Mesendoderm (in vitro differentiated cells): ENCODE measurements at regions not wholly inside any gene's neighbourhood (a gene's known extent, or its start where the extent isn't known, plus 50 kb on each side); places are given as distances from the start of the nearest gene placed in this dataset.

Experiments
- DNase-seq: peaks from one replicate; pipeline ENCODE4 v3.0.0; 2013
- H2AK5ac ChIP-seq: 2 replicates; pipeline ENCODE4 v1.6.1; 2013; ENCODE audit warnings: low read length, inconsistent platforms
- H2BK120ac ChIP-seq: 2 replicates; pipeline ENCODE4 v1.6.1; 2013; ENCODE audit warnings: low read depth, mild to moderate bottlenecking, low read length, moderate library complexity, mixed read lengths
- H2BK15ac ChIP-seq: replicated peaks from 2 replicates; pipeline ENCODE4 v1.6.1; 2013; ENCODE audit warnings: low read depth, mild to moderate bottlenecking, moderate library complexity
- H2BK5ac ChIP-seq: 2 replicates; pipeline ENCODE4 v1.6.1; 2013; ENCODE audit warnings: low read length, inconsistent platforms
- H3K18ac ChIP-seq: 2 replicates; pipeline ENCODE4 v1.6.1; 2013; ENCODE audit warnings: mild to moderate bottlenecking, low read length, mixed read lengths
- H3K23ac ChIP-seq: one replicate; pipeline ENCODE4 v1.6.1; 2013; ENCODE audit warnings: low read length
- H3K27ac ChIP-seq: 2 replicates; pipeline ENCODE4 v1.5.1; 2013; ENCODE audit warnings: low read depth, mild to moderate bottlenecking, inconsistent platforms, low read length, moderate library complexity
- H3K27me3 ChIP-seq: 2 replicates; pipeline ENCODE4 v1.6.1; 2013; ENCODE audit warnings: low read length, control low read depth, mild to moderate bottlenecking, inconsistent platforms; ENCODE audit not compliant: insufficient read depth, poor library complexity
- H3K36me3 ChIP-seq: 2 replicates; pipeline ENCODE4 v1.6.1; 2013; ENCODE audit warnings: low read length, inconsistent platforms; ENCODE audit not compliant: control insufficient read depth, insufficient read depth
- H3K4ac ChIP-seq: one replicate; pipeline ENCODE4 v1.6.1; 2013; ENCODE audit warnings: low read depth, mild to moderate bottlenecking, low read length, moderate library complexity
- H3K4me1 ChIP-seq: 2 replicates; pipeline ENCODE4 v1.6.1; 2013; ENCODE audit warnings: low read depth, low read length, inconsistent platforms; ENCODE audit not compliant: control insufficient read depth
- H3K4me2 ChIP-seq: 2 replicates; pipeline ENCODE4 v1.6.1; 2013; ENCODE audit warnings: low read length
- H3K4me3 ChIP-seq: 2 replicates; pipeline ENCODE4 v1.5.1; 2013; ENCODE audit warnings: mild to moderate bottlenecking, low read length
- H3K56ac ChIP-seq: one replicate; pipeline ENCODE4 v1.6.1; 2013; ENCODE audit warnings: low read length
- H3K79me1 ChIP-seq: 2 replicates; pipeline ENCODE4 v1.6.1; 2013; ENCODE audit warnings: low read length, inconsistent platforms
- H3K79me2 ChIP-seq: 2 replicates; pipeline ENCODE4 v1.6.1; 2013; ENCODE audit warnings: mild to moderate bottlenecking, low read length; ENCODE audit not compliant: control insufficient read depth, insufficient read depth
- H3K9ac ChIP-seq: 2 replicates; pipeline ENCODE4 v1.6.1; 2013; ENCODE audit warnings: low read length, inconsistent platforms
- H4K5ac ChIP-seq: one replicate; pipeline ENCODE4 v1.6.1; 2013; ENCODE audit warnings: low read length
- H4K8ac ChIP-seq: one replicate; pipeline ENCODE4 v1.6.1; 2013; ENCODE audit warnings: low read depth, mild to moderate bottlenecking, control low read depth, low read length, moderate library complexity
- WGBS: extraction: QIAGEN DNeasy Blood & Tissue Kit; methylation state at CpG from one replicate; pipeline ENCODE4 v1.1.7; 2013; ENCODE audit warnings: low lambda C conversion rate, missing lambda C conversion rate; ENCODE audit not compliant: insufficient coverage; ENCODE audit errors: extremely low coverage; 5-methylcytosine and 5-hydroxymethylcytosine counted together

- no peak overlapping the region for H3K18ac ChIP-seq
- H3K4me3 ChIP-seq: no peak overlapping the region
- H3K4me2 ChIP-seq: peak overlapping the region; percentile 10
- H2AK5ac ChIP-seq: no peak overlapping the region
- H2BK5ac ChIP-seq: no peak overlapping the region
- H3K9ac ChIP-seq: no peak overlapping the region
- no peaks in the 10 kb centered on the region for H3K27me3 ChIP-seq
- peaks cover 2% of the 10 kb centered on the region for H3K4me1 ChIP-seq
- no peak overlapping the region for H4K8ac ChIP-seq
- no peak overlapping the region for H3K23ac ChIP-seq
- peak overlapping the region; percentile 57 for H2BK15ac ChIP-seq
- no peak overlapping the region for H3K4ac ChIP-seq
- H3K27ac ChIP-seq: no peak overlapping the region
- H3K79me1 ChIP-seq: no peaks in the 10 kb centered on the region
- no peaks in the 10 kb centered on the region for H3K79me2 ChIP-seq
- peak; percentile 76 for DNase-seq
- no peak overlapping the region for H4K5ac ChIP-seq
- no CpG with 5 or more reads among the region's 17 CpGs for WGBS
- no peak overlapping the region for H3K56ac ChIP-seq
- H3K36me3 ChIP-seq: no peaks in the 10 kb centered on the region
- no peak overlapping the region for H2BK120ac ChIP-seq
These were observed 163.9 kb upstream of the NOCT start for GRCh38 chr4:138851391-138852335.

GRCh38 chr4:138845664-138846063 is 169.9 kb upstream of the NOCT start:
- H3K4ac ChIP-seq: no peak overlapping the region
- H3K4me1 ChIP-seq: no peaks in the 10 kb centered on the region
- no peak overlapping the region for H3K4me2 ChIP-seq
- no peak overlapping the region for H2BK15ac ChIP-seq
- H3K23ac ChIP-seq: no peak overlapping the region
- H3K27me3 ChIP-seq: no peaks in the 10 kb centered on the region
- H3K4me3 ChIP-seq: no peak overlapping the region
- no peak overlapping the region for H3K56ac ChIP-seq
- WGBS: no CpG with 5 or more reads among the region's 9 CpGs
- H2AK5ac ChIP-seq: no peak overlapping the region
- no peak overlapping the region for H3K9ac ChIP-seq
- H3K79me1 ChIP-seq: no peaks in the 10 kb centered on the region
- no peak overlapping the region for H4K8ac ChIP-seq
- H2BK120ac ChIP-seq: no peak overlapping the region
- H2BK5ac ChIP-seq: no peak overlapping the region
- H4K5ac ChIP-seq: no peak overlapping the region
- no peak for DNase-seq
- no peaks in the 10 kb centered on the region for H3K79me2 ChIP-seq
- no peak overlapping the region for H3K18ac ChIP-seq
- no peaks in the 10 kb centered on the region for H3K36me3 ChIP-seq
- H3K27ac ChIP-seq: no peak overlapping the region

- Histone ChIP-seq H3K79me1 (no peaks in the 10 kb centered on the region), H3K27ac (no peak overlapping the region), H2BK120ac (no peak overlapping the region), H3K23ac (no peak overlapping the region), H4K8ac (no peak overlapping the region), H2BK15ac (no peak overlapping the region), H3K36me3 (no peaks in the 10 kb centered on the region), H3K56ac (no peak overlapping the region), H3K4me3 (no peak overlapping the region), H3K79me2 (no peaks in the 10 kb centered on the region), H3K27me3 (no peaks in the 10 kb centered on the region), H3K4me1 (no peaks in the 10 kb centered on the region), H3K9ac (no peak overlapping the region), H3K18ac (no peak overlapping the region), H2AK5ac (no peak overlapping the region), H4K5ac (no peak overlapping the region), H3K4ac (no peak overlapping the region), H2BK5ac (no peak overlapping the region), H3K4me2 (no peak overlapping the region)
- WGBS: no CpG with 5 or more reads among the region's 6 CpGs
- DNase-seq: no peak
These were observed 170.5 kb upstream of the NOCT start for GRCh38 chr4:138845054-138845453.

GRCh38 chr4:138843616-138844015 is 172.0 kb upstream of the NOCT start:
- no peak overlapping the region for H3K23ac ChIP-seq
- H3K27ac ChIP-seq: no peak overlapping the region
- H2BK120ac ChIP-seq: no peak overlapping the region
- no peak overlapping the region for H2BK5ac ChIP-seq
- no peaks in the 10 kb centered on the region for H3K4me1 ChIP-seq
- no peak overlapping the region for H4K5ac ChIP-seq
- H3K36me3 ChIP-seq: no peaks in the 10 kb centered on the region
- H3K4me3 ChIP-seq: no peak overlapping the region
- no peak overlapping the region for H4K8ac ChIP-seq
- no peak for DNase-seq
- no peak overlapping the region for H3K18ac ChIP-seq
- no peak overlapping the region for H3K9ac ChIP-seq
- H3K27me3 ChIP-seq: no peaks in the 10 kb centered on the region
- no CpG with 5 or more reads among the region's 7 CpGs for WGBS
- H3K79me2 ChIP-seq: no peaks in the 10 kb centered on the region
- no peak overlapping the region for H3K56ac ChIP-seq
- no peak overlapping the region for H2BK15ac ChIP-seq
- H3K4me2 ChIP-seq: no peak overlapping the region
- no peaks in the 10 kb centered on the region for H3K79me1 ChIP-seq
- H2AK5ac ChIP-seq: no peak overlapping the region
- no peak overlapping the region for H3K4ac ChIP-seq

- Histone ChIP-seq H3K27ac (no peak overlapping the region), H4K5ac (no peak overlapping the region), H3K36me3 (no peaks in the 10 kb centered on the region), H3K18ac (no peak overlapping the region), H3K27me3 (no peaks in the 10 kb centered on the region), H3K9ac (no peak overlapping the region), H2BK15ac (no peak overlapping the region), H3K4me1 (no peaks in the 10 kb centered on the region), H2BK5ac (no peak overlapping the region), H3K4me2 (no peak overlapping the region), H3K79me1 (no peaks in the 10 kb centered on the region), H3K23ac (no peak overlapping the region), H3K4ac (no peak overlapping the region), H3K4me3 (no peak overlapping the region), H2BK120ac (no peak overlapping the region), H3K56ac (no peak overlapping the region), H3K79me2 (no peaks in the 10 kb centered on the region), H4K8ac (no peak overlapping the region), H2AK5ac (no peak overlapping the region)
- no peak for DNase-seq
These were observed 174.2 kb upstream of the NOCT start for GRCh38 chr4:138841343-138841742.

GRCh38 chr4:138838251-138838650 is 177.3 kb upstream of the NOCT start:
- Histone ChIP-seq H3K79me1 (no peaks in the 10 kb centered on the region), H3K18ac (no peak overlapping the region), H2BK120ac (no peak overlapping the region), H2BK15ac (no peak overlapping the region), H3K56ac (no peak overlapping the region), H3K23ac (no peak overlapping the region), H4K8ac (no peak overlapping the region), H3K27me3 (no peaks in the 10 kb centered on the region), H3K4me2 (no peak overlapping the region), H3K36me3 (no peaks in the 10 kb centered on the region), H2BK5ac (no peak overlapping the region), H4K5ac (no peak overlapping the region), H3K4me3 (no peak overlapping the region), H3K4ac (no peak overlapping the region), H3K4me1 (no peaks in the 10 kb centered on the region), H3K79me2 (no peaks in the 10 kb centered on the region), H3K27ac (no peak overlapping the region), H2AK5ac (no peak overlapping the region), H3K9ac (no peak overlapping the region)
- WGBS: no CpG with 5 or more reads among the region's 4 CpGs
- DNase-seq: no peak
